Activated CD4-positive, CD25-positive, alpha-beta regulatory T cell treated with anti-CD3 and anti-CD28 coated beads, Interleukin-2, amount 50 U/mL, for 16 hours (primary cell): ENCODE measurements at regions not wholly inside any gene's neighbourhood (a gene's known extent, or its start where the extent isn't known, plus 50 kb on each side); places are given as distances from the start of the nearest gene placed in this dataset.

ENCODE experiments used
- DNase-seq: peaks from one replicate; pipeline ENCODE4 v3.0.0-alpha.2; 2020; ENCODE audit warnings: low read depth, low spot score

DNA sequence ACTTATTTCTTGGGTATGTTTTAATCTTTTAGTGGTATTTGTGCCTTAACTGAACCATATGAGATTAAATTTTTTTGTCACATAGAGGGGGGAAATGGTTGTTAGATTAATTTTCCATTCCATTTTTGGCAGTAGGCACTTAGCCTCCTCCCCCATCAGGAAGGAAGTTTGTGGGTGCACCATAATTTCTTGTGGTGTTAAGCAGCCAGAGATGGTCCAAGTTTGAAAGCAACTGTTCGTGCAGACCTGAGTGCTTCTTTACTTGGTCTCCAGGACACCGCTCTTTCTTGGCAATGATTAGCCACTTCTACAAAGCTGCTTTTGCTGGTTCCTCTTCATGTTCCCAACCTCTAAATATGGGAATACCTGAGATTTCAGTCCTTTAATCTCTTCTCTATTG, 92.7 kb upstream of the RPL34 start:
- DNase-seq, result peak; percentile 0

- DNase-seq, result no peak
These were observed 99.6 kb upstream of the RPL34 start for GRCh38 chr4:108520807-108521206.

GRCh38 chr4:108519911-108520601, 100.3 kb upstream of the RPL34 start:
- DNase-seq, result no peak

GRCh38 chr4:108519208-108519833, 101.1 kb upstream of the RPL34 start:
- DNase-seq, result no peak

- no peak for DNase-seq
These were observed 107.5 kb upstream of the RPL34 start for GRCh38 chr4:108512615-108513505.

DNA sequence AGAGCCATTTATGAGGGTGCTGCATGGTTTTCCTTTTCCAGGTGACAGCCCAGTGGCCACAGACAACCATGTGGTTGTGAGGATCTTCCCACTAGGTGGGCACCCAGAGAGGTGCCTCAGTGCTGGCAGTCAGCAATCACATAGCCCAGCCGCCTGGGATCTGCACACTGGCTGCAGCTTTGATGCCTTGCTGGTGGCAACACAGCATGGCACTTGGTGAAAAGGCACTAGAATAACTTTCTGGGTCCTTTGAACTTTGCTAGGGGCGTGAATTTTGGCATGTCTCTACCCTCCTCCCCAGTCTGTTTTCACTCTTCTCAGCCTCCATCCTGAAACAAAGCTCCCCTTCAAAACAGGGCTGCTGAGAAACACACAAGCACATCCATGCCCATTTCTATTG, 108.8 kb upstream of the RPL34 start:
- DNase-seq, result no peak

- no peak for DNase-seq
These were observed 118.0 kb upstream of the RPL34 start for GRCh38 chr4:108502356-108502755.

GRCh38 chr4:108498925-108499324, 121.5 kb upstream of the RPL34 start:
- no peak for DNase-seq

DNA sequence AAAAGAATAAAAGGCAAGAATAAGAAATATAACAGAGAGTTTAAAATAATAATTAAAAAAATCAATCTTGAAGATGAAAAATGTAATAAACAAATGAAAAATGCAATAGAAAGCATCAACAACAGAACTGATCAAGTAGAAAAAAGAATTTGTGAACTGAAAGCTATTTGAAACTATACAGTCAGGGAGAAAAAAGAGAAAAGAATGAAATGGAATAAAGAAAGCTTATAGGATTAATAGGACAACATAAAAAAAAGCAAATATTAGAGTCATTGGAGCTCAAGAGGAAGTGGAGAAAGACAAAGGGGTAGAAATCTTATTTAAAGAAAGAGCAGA, 126.8 kb upstream of the RPL34 start:
- no peak for DNase-seq

DNA sequence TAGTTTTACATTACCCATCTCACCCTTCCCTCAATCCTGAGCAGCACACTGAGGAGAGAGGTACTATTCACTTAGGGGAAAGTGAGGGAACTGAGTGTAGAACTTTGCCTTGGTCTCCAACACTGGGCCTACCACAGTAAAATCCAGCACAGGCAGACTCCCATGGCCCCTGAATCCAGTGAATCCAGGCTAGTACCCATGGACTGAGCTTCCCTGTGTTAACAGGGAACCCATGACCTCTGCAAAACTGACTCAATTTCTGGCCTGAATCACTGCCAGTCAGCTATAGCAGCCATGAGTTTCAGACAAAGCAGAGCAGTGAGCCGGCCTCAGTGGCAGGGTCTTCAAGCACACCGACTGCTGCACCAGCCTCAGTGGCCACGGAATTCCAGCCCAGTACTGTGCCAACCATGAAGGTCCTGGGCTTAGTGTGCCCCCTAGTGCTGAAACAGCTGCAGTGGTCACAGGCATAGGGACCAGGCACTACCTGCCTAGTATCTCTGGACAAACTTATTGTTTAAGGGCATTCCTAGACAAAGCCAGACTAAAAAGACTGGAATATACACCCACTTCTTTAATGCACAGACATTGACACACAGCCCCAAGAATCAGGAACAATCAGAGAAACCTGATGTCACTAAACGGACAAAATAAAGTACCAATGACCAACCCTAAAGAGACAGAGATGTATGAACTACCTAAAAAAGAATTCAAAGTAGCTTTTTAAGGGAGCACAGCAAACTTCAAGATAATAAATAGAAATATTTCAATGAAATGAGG, 127.4 kb upstream of the RPL34 start:
- no peak for DNase-seq

- DNase-seq, result no peak
These were observed 131.5 kb upstream of the RPL34 start for GRCh38 chr4:108488865-108489264.

DNA sequence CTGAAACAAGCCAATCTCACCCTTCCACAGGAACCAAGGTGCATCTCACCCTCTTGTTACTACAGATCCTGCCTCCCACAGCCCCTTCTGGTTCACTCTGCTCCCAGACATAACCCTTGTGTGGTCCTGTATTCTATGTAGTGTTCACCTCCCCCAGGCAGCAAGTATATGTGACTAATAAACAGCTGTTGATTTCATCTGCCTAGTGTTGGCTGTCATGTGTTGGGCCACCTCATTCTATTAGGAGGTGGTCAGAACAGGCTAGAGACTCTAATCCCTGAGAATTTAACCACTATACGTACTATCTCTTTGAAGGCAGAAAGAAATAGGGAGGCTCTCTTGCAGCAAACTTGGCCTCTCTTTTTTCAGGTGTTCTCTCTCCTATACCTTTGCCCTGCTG, 134.3 kb upstream of the RPL34 start:
- DNase-seq, result no peak

- DNase-seq, result no peak
These were observed 136.2 kb upstream of the RPL34 start for GRCh38 chr4:108484187-108484586.

DNA sequence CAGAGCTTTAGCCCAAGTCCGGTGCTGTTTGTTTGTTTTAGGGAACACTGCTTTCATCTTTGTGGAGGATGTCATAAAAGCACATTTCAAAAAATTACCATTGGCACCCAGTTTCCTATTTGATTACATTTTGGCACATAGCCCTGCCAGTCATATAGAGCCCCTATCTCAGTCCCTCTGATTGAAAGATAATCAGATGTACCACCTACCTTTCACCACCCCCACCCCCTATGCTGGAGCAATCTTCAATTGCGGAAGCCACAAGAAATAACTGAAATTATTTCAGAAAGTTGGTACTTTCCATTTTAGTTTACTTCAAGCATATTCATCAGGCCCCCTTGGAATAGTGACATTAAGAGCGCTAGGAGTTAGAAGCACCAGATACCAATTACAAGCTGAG, 136.7 kb upstream of the RPL34 start:
- no peak for DNase-seq

DNA sequence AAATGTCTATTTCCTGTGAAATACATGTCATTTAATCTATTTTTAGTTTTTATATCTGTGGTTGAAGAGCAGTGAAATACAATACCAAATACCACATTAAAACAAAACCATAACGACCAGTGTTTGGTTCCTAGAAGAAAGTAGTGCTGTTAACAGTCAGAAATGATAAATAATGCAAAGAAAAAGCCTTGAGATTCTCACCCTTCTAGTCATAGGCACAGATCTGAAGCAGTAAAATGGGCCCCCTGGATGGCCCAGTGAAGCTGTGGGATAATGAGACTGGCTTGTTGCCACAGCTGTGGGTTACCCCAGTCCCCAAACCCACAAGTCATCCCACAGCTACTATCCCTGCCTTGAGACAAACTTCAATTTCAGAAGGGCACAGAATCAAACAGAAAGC, 137.3 kb upstream of the RPL34 start:
- no peak for DNase-seq

GRCh38 chr4:108480881-108481280, 139.5 kb upstream of the RPL34 start:
- DNase-seq, result no peak

DNA sequence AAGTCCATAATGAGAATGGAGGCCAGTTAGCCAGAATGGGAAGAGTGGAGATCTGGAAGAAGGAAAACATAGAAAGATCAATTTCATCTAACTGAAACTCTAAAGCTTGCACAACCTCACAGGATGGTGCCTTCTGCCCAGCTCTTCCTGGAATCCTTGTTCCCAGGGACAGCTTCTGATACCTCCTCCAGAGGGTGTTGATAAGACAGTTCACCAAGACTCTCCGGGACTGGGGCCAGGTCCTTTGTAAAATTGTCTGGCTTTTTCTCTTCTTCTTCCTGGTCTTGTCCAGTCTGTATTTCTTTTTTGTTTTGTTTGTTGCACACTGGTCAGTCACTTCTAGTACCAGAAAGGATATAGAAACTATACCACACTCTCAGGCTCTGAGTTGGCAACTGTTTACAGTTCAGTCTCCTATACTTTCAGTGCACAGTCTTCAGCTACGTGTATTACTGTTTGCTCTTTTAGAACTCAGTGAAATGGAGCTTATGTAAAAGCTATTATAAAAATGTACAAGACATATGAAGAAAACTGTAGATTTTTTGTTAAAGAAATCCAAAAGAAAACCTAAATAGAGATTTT, 142.8 kb upstream of the RPL34 start:
- no peak for DNase-seq

- no peak for DNase-seq
These were observed 147.1 kb upstream of the RPL34 start for GRCh38 chr4:108473163-108473720.

DNA sequence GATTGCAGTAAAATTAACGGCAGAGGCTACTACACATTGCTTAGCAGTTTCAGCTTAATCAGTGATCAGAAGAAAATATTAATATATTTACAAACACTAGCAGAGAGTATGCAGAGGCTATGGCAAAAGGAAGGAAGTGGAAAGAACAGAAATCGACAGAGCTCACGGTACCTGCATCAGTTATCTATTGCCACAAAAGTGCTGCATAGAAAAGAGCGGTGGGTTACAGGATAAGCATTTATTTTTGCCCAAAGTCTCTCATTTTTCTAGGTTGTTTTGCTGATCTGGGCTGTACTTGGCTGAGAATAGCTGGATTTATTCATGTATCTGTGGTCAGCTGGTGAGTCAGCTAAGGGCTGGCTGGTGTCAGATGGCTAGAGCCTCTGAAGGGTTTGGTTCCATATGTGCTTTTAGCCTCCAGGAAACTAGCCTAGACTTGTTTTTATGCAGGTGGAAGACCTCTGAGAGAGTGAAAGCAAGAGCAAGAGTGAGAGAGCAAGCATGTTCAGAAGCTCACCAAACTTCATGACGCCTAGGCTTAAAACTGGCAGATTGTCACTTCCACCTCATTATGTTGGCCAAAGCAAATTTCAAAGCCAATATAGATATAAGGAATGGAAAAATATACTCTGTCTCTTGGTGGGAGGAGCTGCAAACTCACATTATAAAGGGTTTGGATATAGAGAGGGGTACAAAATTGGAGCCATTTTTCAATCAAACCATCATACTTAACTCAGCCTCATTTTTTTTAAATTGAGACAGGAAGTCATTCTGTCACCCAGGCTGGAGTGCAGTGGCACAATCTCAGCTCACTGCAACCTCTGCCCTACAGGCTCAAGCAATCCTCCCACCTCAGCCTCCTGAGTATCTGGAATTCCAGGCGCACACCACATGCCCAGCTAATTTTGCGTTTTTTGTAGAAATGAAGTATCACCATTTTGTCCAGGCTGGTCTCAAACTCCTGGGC, 153.2 kb upstream of the RPL34 start:
- DNase-seq, result no peak

- no peak for DNase-seq
These were observed 154.4 kb upstream of the RPL34 start for GRCh38 chr4:108465886-108466500.
